ENCODE measurements at regions not wholly inside any gene's neighbourhood (a gene's known extent, or its start where the extent isn't known, plus 50 kb on each side); places are given as distances from the start of the nearest gene placed in this dataset.

DNA sequence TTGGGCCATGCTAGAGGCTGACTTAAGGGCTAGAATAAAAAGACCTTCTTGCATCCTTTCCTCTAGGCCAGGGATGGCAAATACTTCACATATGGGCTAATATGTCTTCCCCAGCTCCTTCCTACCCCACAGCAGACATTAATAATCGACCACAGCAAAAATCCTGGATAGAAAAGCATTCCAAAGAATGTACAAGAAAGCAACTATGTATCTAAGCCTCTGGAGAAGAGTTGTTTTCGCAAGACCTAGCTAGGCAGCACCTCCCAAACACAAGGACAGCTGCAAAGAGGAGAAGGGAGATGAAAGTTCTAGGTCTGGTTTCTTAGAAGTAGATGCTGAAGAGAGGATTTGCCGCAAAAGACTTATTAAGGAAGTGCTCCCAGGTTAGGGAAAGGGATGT lies 372.6 kb downstream of the SLC4A3 start:
- TF ChIP-seq FOXK2 (IDR thresholded peaks at IDR 0.05) = no peak
- no peak for TF ChIP-seq SUZ12 (IDR thresholded peaks at IDR 0.05)
- TF ChIP-seq FOXA1 (IDR thresholded peaks at IDR 0.05) = no peak
- TF ChIP-seq NFRKB (IDR thresholded peaks at IDR 0.05) = no peak
- no peak for TF ChIP-seq ELF4 (IDR thresholded peaks at IDR 0.05)
- no peak for TF ChIP-seq LEF1 (IDR thresholded peaks at IDR 0.05; ENCODE audit: borderline replicate concordance)
- TF ChIP-seq BHLHE40 (IDR thresholded peaks at IDR 0.05; ENCODE audit: borderline replicate concordance) = no peak
- TF ChIP-seq, protein P1, sequence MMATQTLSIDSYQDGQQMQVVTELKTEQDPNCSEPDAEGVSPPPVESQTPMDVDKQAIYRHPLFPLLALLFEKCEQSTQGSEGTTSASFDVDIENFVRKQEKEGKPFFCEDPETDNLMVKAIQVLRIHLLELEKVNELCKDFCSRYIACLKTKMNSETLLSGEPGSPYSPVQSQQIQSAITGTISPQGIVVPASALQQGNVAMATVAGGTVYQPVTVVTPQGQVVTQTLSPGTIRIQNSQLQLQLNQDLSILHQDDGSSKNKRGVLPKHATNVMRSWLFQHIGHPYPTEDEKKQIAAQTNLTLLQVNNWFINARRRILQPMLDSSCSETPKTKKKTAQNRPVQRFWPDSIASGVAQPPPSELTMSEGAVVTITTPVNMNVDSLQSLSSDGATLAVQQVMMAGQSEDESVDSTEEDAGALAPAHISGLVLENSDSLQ (IDR thresholded peaks at IDR 0.05) = no peak

Data from HEK293T (cell line).